G401.6 (cell line): ENCODE measurements at regions not wholly inside any gene's neighbourhood (a gene's known extent, or its start where the extent isn't known, plus 50 kb on each side); places are given as distances from the start of the nearest gene placed in this dataset.
"Not testable (repeated sequence)": the region's sequence is repeated elsewhere in the genome, so short reads cannot be mapped to it uniquely, and the experiment has no call there.

Experiments
- FAIRE-seq: peaks from 2 replicates; lab custom pipeline; 2012; peaks lifted over from hg19 to GRCh38; lab: Jason Lieb, UNC

- FAIRE-seq = no peak
Measured at GRCh38 chr9:22840641-22841040, 394.0 kb downstream of the DMRTA1 start.

GRCh38 chr9:22845243-22845642 is 398.6 kb downstream of the DMRTA1 start:
- FAIRE-seq = not testable (repeated sequence)

- no peak for FAIRE-seq
Measured at GRCh38 chr9:22855980-22856379, 409.4 kb downstream of the DMRTA1 start.

GRCh38 chr9:22857316-22857715 is 410.7 kb downstream of the DMRTA1 start:
- FAIRE-seq = no peak

GRCh38 chr9:22863106-22863505 is 416.5 kb downstream of the DMRTA1 start:
- FAIRE-seq = no peak

- no peak for FAIRE-seq
Measured at GRCh38 chr9:22863736-22864135, 417.1 kb downstream of the DMRTA1 start.

- FAIRE-seq = no peak
Measured at GRCh38 chr9:22893196-22893843, 446.7 kb downstream of the DMRTA1 start.

- FAIRE-seq = no peak
Measured at GRCh38 chr9:22898591-22898990, 452.0 kb downstream of the DMRTA1 start.

- FAIRE-seq = no peak
Measured at GRCh38 chr9:22911632-22912031, 465.0 kb downstream of the DMRTA1 start.

- no peak for FAIRE-seq
Measured at GRCh38 chr9:22913026-22913425, 466.4 kb downstream of the DMRTA1 start.

- FAIRE-seq = no peak
Measured at GRCh38 chr9:22913518-22913917, 466.9 kb downstream of the DMRTA1 start.

GRCh38 chr9:22916148-22916547 is 469.5 kb downstream of the DMRTA1 start:
- FAIRE-seq = no peak

- FAIRE-seq = no peak
Measured at GRCh38 chr9:22919423-22919822, 472.8 kb downstream of the DMRTA1 start.

- FAIRE-seq = no peak
Measured at GRCh38 chr9:22921742-22922141, 475.1 kb downstream of the DMRTA1 start.

GRCh38 chr9:22922222-22922621 is 475.6 kb downstream of the DMRTA1 start:
- no peak for FAIRE-seq

GRCh38 chr9:22954550-22954949 is 507.9 kb downstream of the DMRTA1 start:
- no peak for FAIRE-seq

- FAIRE-seq = no peak
Measured at GRCh38 chr9:22954964-22955363, 508.3 kb downstream of the DMRTA1 start.

GRCh38 chr9:22969350-22969979 is 522.8 kb downstream of the DMRTA1 start:
- no peak for FAIRE-seq

GRCh38 chr9:22970434-22970975 is 523.9 kb downstream of the DMRTA1 start:
- FAIRE-seq = no peak

- FAIRE-seq = no peak
Measured at GRCh38 chr9:22975951-22976350, 529.3 kb downstream of the DMRTA1 start.

- FAIRE-seq = no peak
Measured at GRCh38 chr9:22976454-22976853, 529.8 kb downstream of the DMRTA1 start.

GRCh38 chr9:22980429-22980828 is 533.8 kb downstream of the DMRTA1 start:
- not testable (repeated sequence) for FAIRE-seq

- no peak for FAIRE-seq
Measured at GRCh38 chr9:22986556-22986955, 539.9 kb downstream of the DMRTA1 start.

- no peak for FAIRE-seq
Measured at GRCh38 chr9:22990349-22990748, 543.7 kb downstream of the DMRTA1 start.
